CD14-positive monocyte (primary cell): ENCODE measurements at regions not wholly inside any gene's neighbourhood (a gene's known extent, or its start where the extent isn't known, plus 50 kb on each side); places are given as distances from the start of the nearest gene placed in this dataset.

Experiments used
- DNase-seq, 3 donors: peaks; one replicate each; pipeline ENCODE4 v3.0.0-alpha.2; 2011 to 2022
- H2AFZ ChIP-seq: 2 replicates; pipeline ENCODE4 v1.6.0; 2012; ENCODE audit warnings: mild to moderate bottlenecking, low read depth, low read length, inconsistent platforms; ENCODE audit not compliant: insufficient read depth, poor library complexity, severe bottlenecking
- H3K27ac ChIP-seq, 2 donors: 1 replicate in 1 of 2; 2 replicates in 1 of 2; pipeline ENCODE4 v1.5.1; 2012 to 2013; ENCODE audit warnings: low read length in 2 of 2, control low read depth in 1 of 2, inconsistent platforms in 1 of 2, low read depth in 1 of 2, mild to moderate bottlenecking in 1 of 2
- H3K27me3 ChIP-seq, 2 donors: one replicate each; pipeline versions ENCODE4 v1.6.0 to v1.6.1; 2011 to 2013; ENCODE audit warnings: low read length in 2 of 2; ENCODE audit not compliant: control insufficient read depth in 2 of 2, insufficient read depth in 2 of 2
- H3K36me3 ChIP-seq, 2 donors: replicated peaks in 1 of 2; 1 replicate in 1 of 2; 2 replicates in 1 of 2; pipeline versions ENCODE4 v1.5.1 to v1.6.1; 2012 to 2013; ENCODE audit warnings: low read length in 2 of 2, control low read depth in 1 of 2, inconsistent platforms in 1 of 2, mild to moderate bottlenecking in 1 of 2; ENCODE audit not compliant: insufficient read depth in 2 of 2, control insufficient read depth in 1 of 2
- H3K4me1 ChIP-seq, 2 donors: 1 replicate in 1 of 2; 2 replicates in 1 of 2; pipeline versions ENCODE4 v1.5.1 to v1.6.1; 2012 to 2013; ENCODE audit warnings: low read length in 2 of 2, control low read depth in 1 of 2, inconsistent platforms in 1 of 2, mild to moderate bottlenecking in 1 of 2, moderate library complexity in 1 of 2; ENCODE audit not compliant: insufficient read depth in 2 of 2, control insufficient read depth in 1 of 2
- H3K4me2 ChIP-seq: replicated peaks from 2 replicates; pipeline ENCODE3; 2012; ENCODE audit warnings: low read length, moderate library complexity, mild to moderate bottlenecking; ENCODE audit not compliant: poor library complexity, severe bottlenecking; ENCODE audit errors: extremely low read depth
- H3K4me3 ChIP-seq, 3 experiments: fragments of 200-600 bp in 1 of 3; sonication (generic) in 1 of 3; replicated peaks in 1 of 3; 1 replicate in 2 of 3; 2 replicates in 1 of 3; pipeline ENCODE4 v1.5.1; 2011 to 2013; ENCODE audit warnings: low read length in 3 of 3, mild to moderate bottlenecking in 3 of 3, control low read depth in 2 of 3, low read depth in 2 of 3, inconsistent platforms in 1 of 3, moderate library complexity in 1 of 3
- H3K79me2 ChIP-seq: 2 replicates; pipeline ENCODE4 v1.6.0; 2012; ENCODE audit warnings: mild to moderate bottlenecking, control low read depth, inconsistent platforms, low read length, moderate library complexity; ENCODE audit not compliant: insufficient read depth
- H3K9ac ChIP-seq: 2 replicates; pipeline ENCODE4 v1.6.0; 2017; ENCODE audit warnings: low read length, mild to moderate bottlenecking; ENCODE audit not compliant: insufficient read depth, poor library complexity, severe bottlenecking
- H3K9me3 ChIP-seq, 2 donors: replicated peaks in 1 of 2; 1 replicate in 1 of 2; 2 replicates in 1 of 2; pipeline versions ENCODE4 v1.5.1 to v1.6.1; 2012 to 2013; ENCODE audit warnings: low read length in 2 of 2, control low read depth in 1 of 2; ENCODE audit not compliant: control insufficient read depth in 1 of 2, insufficient read depth in 1 of 2
- H4K20me1 ChIP-seq: 2 replicates; pipeline ENCODE4 v1.6.0; 2012; ENCODE audit warnings: mild to moderate bottlenecking, low read length, control low read depth, moderate library complexity; ENCODE audit not compliant: insufficient read depth
- H3K27ac Mint-ChIP-seq, 7 donors: one replicate each; pipeline ENCODE4 v1.8.0; 2020; ENCODE audit warnings: mild to moderate bottlenecking in 7 of 7, mixed read lengths in 7 of 7, moderate library complexity in 6 of 7, inconsistent platforms in 2 of 7
- H3K27me3 Mint-ChIP-seq, 3 donors: one replicate each; pipeline ENCODE4 v1.8.0; 2021 to 2022; ENCODE audit warnings: low read depth in 3 of 3, mild to moderate bottlenecking in 3 of 3, mixed read lengths in 3 of 3, moderate library complexity in 3 of 3, inconsistent platforms in 1 of 3
- H3K36me3 Mint-ChIP-seq, 2 donors: one replicate each; pipeline ENCODE4 v1.8.0; 2020; ENCODE audit warnings: mixed read lengths in 2 of 2, inconsistent platforms in 1 of 2, mild to moderate bottlenecking in 1 of 2
- H3K4me1 Mint-ChIP-seq: one replicate; pipeline ENCODE4 v1.8.0; 2020; ENCODE audit warnings: mild to moderate bottlenecking, mixed read lengths
- H3K4me3 Mint-ChIP-seq, 2 donors: one replicate each; pipeline ENCODE4 v1.8.0; 2020; ENCODE audit warnings: mild to moderate bottlenecking in 2 of 2, mixed read lengths in 2 of 2, moderate library complexity in 1 of 2
- H3K9me3 Mint-ChIP-seq, 7 donors: one replicate each; pipeline ENCODE4 v1.8.0; 2020 to 2022; ENCODE audit warnings: mixed read lengths in 7 of 7, mild to moderate bottlenecking in 6 of 7, moderate library complexity in 6 of 7, inconsistent platforms in 2 of 7
- CTCF ChIP-seq: fragments of 200-600 bp; IDR thresholded peaks from one replicate; pipeline ENCODE4 v1.8.0; 2022; ENCODE audit warnings: antibody characterized with exemption, mild to moderate bottlenecking
- WGBS: methylation state at CpG from one replicate; pipeline ENCODE4 v1.1.5; 2013; ENCODE audit warnings: missing lambda C conversion rate; ENCODE audit not compliant: insufficient coverage; 5-methylcytosine and 5-hydroxymethylcytosine counted together
- intact Hi-C, 2 donors: fragments of 100-400 bp; cut with micrococcal nuclease; formaldehyde crosslinking; loops; one replicate each; pipeline versions ENCODE4 v1.15.0 to v1.15.1; 2023

GRCh38 chr18:64258111-64258650 is 109.3 kb upstream of the LINC00305 start:
- Histone ChIP-seq H3K27me3 (no peaks in the 10 kb centered on the region), H3K79me2 (no peaks in the 10 kb centered on the region), H3K4me2 (no peak overlapping the region), H3K36me3 (no peaks in the 10 kb centered on the region), H3K27ac (no peak overlapping the region), H3K4me1 (no peaks in the 10 kb centered on the region), H3K4me3 (no peak overlapping the region), H3K9ac (no peak overlapping the region), H3K9me3 (no peaks in the 10 kb centered on the region), H4K20me1 (no peaks in the 10 kb centered on the region), H2AFZ (no peak overlapping the region)
- H3K36me3 Mint-ChIP-seq = no peaks in the 10 kb centered on the region
- intact Hi-C loops = no loop called here
- TF ChIP-seq CTCF = no peak
- no CpG with 5 or more reads among the region's 5 CpGs for WGBS
- DNase-seq = no peak
- no peak overlapping the region for H3K27ac Mint-ChIP-seq
- H3K4me3 Mint-ChIP-seq = no peak overlapping the region
- H3K27me3 Mint-ChIP-seq = no peaks in the 10 kb centered on the region
- peaks cover 0 to 3% (median 0%) of the 10 kb centered on the region in 7 donors for H3K9me3 Mint-ChIP-seq
- no peaks in the 10 kb centered on the region for H3K4me1 Mint-ChIP-seq

- H3K4me1 Mint-ChIP-seq = no peaks in the 10 kb centered on the region
- H3K4me3 ChIP-seq = no peak overlapping the region
- no peaks in the 10 kb centered on the region for H3K27me3 Mint-ChIP-seq
- no peak overlapping the region for H3K9ac ChIP-seq
- no CpG with 5 or more reads among the region's 2 CpGs for WGBS
- no peak overlapping the region for H3K4me3 Mint-ChIP-seq
- H3K9me3 Mint-ChIP-seq = peaks cover 0 to 3% (median 0%) of the 10 kb centered on the region in 7 donors
- no peaks in the 10 kb centered on the region for H3K36me3 Mint-ChIP-seq
- no peaks in the 10 kb centered on the region for H3K9me3 ChIP-seq
- H3K36me3 ChIP-seq = no peaks in the 10 kb centered on the region
- no peak for TF ChIP-seq CTCF
- no peak overlapping the region for H2AFZ ChIP-seq
- no peak overlapping the region for H3K27ac Mint-ChIP-seq
- no peak for DNase-seq
- no peaks in the 10 kb centered on the region for H3K79me2 ChIP-seq
- no peaks in the 10 kb centered on the region for H3K27me3 ChIP-seq
- H3K27ac ChIP-seq = no peak overlapping the region
- no peak overlapping the region for H3K4me2 ChIP-seq
- H4K20me1 ChIP-seq = no peaks in the 10 kb centered on the region
- intact Hi-C loops = no loop called here
- no peaks in the 10 kb centered on the region for H3K4me1 ChIP-seq
Measured at GRCh38 chr18:64254399-64255093, 105.7 kb upstream of the LINC00305 start.
